DMS79 treated with DMSO at 0.1 percent for 48 hours (cell line): ENCODE measurements at regions not wholly inside any gene's neighbourhood (a gene's known extent, or its start where the extent isn't known, plus 50 kb on each side); places are given as distances from the start of the nearest gene placed in this dataset.

Experiments
- DNase-seq: peaks from one replicate; lab custom pipeline; 2025; lab: John Stamatoyannopoulos, UW

DNA sequence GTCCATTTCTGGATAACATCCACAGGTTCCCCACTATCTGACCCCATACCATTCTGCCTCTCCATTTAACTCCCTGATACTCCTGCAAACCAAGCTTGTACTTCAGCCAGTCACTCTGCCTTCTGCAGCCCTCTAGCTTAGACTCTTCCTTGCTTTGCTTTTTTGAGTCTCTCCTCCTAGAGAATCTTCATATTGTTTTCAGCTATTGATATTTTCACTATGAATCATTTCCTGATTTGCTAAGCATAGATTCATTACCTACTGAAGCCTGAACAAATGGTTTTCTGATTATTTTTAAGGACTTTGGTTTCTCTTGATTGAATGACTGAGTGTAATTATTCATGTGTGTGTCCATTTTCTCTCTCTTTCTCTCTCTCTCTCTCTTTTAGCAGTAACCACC is 2102.3 kb upstream of the CELF4 start:
- DNase-seq = no peak

DNA sequence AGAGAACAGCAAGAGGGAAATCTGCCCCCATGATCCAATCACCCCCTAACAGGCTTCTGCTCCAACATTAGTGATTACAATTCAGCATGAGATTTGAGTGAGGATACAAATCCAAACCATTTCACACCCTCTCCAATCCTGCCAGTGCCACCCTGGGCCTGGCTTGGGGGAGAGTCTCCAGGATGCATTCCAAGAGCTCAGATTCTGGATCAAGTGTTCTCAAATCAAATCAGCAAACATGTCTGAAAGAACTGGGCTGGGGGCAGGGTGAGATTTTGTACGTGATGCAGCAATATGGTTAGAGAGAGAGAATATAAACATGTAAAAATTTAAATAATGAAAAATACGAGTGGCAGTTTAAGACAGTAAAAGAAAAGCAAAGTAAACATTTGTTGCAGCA is 2100.9 kb upstream of the CELF4 start:
- DNase-seq = no peak

DNA sequence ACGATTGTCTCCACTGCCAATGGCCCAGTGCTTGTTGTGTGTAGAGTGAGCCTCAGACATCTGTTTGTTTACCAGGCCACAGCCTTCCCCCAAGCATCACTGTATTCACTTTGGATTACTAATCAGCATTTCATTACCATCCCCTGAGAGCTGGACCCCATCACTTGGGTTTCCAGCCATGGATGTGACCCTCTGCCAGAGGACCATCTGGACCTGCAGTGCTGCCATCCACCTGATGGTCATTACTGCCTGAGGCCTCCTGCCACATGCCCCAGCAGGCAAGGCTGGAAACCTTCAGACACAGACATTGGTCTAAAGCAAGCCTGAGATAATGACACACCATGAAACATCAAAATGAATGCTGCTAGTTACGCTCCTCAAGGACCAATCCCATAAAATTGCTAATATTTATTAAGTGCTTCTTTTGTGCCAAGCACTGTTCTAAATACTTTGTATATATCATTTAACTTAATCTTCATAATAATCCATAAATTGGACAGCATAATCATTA is 2096.3 kb upstream of the CELF4 start:
- no peak for DNase-seq

DNA sequence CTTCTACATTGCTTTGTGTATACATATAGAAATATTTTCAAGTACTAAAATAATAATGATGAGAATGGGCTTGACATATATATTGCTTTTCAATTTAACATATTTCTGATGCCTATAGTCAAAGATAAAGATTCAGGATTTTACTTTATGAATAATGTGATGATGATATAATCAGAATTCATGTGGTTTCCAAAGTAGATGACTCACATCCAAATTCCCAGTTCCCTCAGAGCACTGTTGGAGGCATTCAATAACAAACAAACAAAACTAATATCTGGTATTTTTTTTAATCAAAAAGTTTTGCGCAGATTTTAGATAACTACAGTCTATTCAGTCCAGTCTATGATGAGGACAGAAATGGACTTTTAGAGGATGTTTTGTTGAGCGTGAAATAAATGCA is 2094.5 kb upstream of the CELF4 start:
- DNase-seq = no peak

DNA sequence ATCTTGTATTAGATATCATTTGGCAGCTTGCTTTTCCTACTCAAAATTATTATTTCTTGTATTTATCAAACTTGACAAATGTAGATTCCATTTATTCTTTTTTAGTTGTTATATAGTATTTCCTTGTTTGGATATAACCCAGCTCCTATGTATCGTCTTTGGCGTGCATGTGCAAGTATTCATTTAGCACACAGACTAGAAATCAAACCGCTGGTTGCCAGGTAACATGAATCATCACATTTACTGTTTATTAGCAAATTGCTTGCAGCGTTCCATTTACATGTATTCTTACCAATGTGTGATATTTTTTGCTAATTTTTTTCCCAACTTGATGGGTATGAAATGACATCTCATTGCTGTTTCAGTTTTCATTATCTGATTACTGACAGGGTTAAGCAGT is 2089.7 kb upstream of the CELF4 start:
- DNase-seq = no peak

DNA sequence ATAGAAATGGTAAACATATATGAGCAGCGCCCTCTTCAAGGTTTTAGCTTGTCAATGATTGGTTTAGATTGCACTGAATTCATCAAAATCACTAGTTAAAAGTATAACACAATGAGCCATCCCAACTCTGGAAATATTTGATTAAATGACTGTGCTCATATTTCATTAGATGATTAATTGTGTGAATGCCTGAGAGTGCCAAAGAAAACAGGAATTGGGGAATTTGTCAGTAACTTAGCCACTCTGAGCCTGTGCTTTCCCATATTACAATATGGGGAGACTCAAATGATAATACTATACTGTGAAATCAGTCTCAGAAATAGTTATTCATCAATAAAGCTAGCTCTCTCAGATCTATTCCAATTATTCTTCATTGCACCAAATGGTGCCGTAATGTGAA is 2087.6 kb upstream of the CELF4 start:
- DNase-seq = no peak

DNA sequence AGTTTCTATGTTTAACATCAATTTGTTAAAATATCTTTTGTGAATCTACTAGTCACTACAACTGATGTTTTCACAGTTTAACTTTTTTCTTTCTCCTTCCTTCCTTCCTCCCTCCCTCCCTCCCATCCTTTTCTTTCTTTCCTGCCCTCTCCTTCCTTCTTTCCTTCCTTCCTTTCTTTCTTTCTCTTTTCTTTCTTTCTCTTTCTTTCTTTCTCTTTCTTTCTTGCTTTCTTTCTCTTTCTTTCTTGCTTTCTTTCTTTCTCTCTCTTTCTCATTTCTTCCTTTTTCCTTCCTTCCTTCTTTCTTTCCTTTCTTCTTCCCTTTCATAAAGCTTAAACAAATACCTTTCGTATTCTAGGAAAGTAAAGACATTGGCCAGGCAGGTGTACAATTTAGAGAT is 2083.0 kb upstream of the CELF4 start:
- DNase-seq = no peak

DNA sequence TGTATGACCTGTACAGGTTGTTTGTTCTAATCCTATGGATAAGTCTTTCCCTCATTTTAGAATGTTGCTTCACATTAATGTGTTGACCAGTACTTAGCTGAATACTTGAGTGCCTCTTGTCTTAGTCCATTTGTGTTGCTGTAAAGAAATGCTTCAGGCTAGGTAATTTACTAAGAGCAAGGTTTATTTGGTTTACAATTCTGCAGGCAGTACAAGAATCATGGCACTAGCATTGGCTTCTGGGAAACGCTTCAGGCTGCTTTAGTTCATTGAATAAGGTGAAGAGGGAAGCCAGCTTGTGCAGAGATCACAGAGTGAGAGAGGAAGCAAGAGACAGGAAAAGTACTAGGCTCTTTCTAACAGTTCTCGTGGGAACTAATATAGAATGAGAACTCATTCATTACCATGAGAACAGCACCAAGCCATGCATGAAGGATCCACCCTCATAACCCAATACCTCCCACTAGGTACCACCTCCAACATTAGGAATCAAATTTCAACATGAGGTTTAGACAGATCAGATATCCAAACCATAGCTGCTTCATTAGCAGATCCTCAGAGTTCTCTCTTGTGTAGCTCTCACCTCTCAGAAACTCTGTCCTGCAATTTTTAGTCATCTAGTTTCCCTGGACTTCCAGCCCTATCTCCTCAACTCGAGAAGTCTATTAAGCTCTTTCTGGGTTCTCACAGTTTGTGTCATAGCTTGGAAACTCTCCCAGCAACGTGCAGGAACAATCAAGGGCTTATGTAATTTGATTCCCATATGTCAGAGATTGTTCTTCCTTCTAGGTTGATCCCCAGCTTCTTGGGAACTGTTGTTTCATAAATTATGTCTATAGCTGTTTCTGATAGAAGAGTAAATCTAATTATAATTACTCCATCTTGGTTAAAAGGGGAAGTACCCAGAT is 2082.3 kb upstream of the CELF4 start:
- DNase-seq = peak; percentile 93

DNA sequence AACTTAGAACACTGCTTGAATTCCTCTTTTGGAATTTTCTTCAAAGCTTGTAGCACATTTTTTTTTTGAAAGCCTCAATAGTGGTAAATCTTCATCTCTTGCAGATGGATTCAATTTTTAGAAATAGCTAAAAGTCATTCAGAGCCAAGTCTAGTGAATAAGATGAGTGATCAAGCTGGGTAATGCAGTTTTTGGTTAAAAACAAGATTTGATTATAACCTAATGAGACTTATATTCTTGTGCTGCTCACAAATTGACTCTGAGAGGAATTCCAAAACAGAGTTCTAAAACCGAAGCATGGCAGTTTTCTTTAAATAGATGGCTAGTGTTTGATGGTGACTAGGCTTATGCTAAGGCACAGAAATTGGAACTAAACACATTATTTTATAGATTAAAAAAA is 2072.6 kb upstream of the CELF4 start:
- DNase-seq = no peak

DNA sequence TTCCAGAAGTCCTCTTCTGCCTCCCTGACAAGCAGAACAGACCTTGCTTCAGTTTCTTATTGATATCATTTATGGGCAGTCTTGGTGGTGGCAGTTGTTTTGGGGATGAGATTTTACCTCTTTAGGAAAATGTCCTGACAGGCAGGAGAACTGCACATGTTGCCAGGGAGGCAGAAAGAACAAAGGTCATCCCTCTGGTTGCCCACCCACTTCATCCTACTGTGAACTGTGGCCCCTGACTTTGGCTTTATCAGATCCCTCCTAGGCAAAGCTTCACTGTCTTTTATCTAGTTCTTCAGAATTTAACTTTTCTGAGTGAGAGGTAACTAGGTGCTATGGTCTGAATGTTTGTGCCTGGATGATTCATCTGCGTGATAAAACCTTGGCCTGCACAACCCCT is 2071.3 kb upstream of the CELF4 start:
- no peak for DNase-seq

DNA sequence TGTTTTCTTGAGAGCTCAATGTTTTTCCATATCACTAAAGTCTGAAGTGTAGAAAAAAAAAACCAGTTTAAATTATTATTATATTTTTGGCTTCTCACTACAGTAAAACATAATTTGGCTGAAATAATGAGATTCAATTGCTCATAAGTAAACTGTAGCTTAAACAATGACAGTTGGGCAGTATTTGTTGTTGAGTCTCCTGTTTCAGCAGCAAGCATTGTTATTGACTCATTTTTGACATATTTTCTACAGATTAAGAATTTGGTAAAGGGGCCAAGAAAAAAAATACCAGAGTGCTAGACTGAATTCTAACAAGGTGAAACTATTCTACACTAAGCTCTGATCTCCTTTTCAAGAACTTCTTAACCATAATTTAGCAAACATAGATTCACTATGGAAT is 2070.4 kb upstream of the CELF4 start:
- DNase-seq = no peak

DNA sequence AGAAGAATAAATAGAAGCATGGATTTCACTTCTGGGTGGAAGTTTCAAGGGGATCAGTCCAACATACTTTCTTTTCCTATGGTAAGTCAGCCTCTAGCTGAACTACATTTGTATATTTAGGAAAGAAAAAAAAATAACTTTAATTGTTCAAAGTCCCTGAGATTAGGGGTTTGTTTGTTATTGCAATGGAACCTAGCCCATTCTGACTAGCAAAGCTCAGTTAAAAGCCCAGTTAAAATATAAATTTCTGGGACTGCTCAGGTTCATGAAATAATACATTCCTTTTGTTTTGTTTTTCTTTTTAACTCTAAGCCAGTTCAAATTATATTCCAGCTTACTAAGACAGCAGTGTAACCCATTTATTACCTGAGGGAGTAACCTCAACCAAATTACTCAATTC is 2069.6 kb upstream of the CELF4 start:
- no peak for DNase-seq

DNA sequence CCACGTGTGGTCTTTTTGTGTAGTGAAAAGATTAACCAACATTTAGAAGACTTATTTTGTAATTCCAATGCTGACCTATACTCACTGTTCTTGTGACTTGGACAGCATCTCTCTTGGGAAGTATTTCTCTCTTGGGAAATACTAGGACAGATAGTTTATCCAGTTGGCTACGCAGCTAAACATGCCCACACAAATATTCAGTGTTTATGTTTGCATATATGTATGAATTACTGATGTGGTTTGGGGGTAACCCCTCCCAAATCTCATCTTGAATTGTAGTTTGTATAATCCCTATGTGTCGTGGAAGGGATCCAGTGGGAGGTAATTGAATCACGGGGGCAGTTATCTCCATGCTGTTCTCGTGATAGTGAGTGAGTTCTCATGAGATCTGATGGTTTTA is 2062.3 kb upstream of the CELF4 start:
- no peak for DNase-seq

DNA sequence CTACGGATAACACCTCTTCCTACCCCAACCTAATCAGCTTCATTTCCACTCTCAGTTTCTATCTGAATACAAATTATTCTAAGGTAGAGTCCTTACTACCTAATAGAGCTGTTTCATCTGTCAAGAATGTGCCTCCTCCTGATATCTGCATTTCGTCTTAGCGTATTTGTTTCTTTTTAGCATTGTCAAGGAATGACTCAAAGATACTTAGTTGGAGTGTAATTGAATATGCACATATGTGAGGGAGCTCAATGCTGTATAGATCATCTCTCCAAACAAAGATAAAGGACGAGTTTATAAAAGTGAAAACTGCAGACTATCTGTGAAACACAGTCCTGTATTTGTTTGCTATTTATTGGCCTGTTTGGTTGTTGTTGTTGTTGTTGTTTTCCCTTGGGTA is 2059.4 kb upstream of the CELF4 start:
- no peak for DNase-seq

DNA sequence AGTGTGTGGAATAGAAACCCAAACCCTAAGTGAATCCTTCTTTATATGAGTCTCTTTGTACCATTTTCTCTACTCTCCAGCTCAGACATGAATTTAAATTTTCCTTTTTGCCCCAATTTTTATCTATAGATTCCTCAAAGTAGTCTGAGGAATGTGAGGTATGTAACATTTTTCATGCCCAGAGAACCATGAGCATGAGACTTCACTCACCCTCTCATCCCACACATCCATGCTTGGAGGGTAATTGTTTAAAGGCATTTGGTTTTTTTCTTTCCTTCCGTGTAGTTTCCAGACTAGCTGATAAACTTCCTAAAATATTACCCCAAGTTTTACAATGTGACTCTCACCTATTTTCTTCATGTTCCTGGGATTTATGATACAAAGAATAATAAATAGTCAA is 2056.8 kb upstream of the CELF4 start:
- no peak for DNase-seq

DNA sequence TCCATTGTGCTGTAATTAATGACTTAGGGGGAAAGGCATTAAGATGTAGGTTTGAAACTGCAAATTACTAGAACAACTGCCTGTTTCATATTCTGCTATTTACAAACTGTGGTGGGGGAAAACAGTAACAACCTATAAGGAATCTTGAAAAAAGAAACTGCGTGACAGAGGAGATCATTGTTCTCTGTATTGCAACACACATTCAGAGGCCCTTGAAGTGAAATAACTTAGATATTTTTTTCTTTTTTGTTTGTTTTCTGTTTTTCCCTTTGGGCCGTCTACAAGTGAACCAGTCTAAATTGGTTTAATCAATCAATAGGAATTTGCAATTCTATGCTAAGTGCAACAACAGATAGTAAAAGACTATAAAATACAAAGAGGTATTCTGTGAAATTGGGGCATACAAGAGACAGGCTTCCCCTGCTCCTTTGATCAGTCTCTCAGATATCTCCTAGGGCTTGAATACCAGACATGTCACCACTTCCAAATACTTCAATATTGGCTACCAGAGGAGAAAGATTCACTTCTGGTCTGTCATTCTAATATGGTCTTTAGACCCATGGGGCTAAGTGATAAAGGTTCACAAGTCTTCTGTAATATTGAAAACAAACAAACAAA is 2055.1 kb upstream of the CELF4 start:
- no peak for DNase-seq

DNA sequence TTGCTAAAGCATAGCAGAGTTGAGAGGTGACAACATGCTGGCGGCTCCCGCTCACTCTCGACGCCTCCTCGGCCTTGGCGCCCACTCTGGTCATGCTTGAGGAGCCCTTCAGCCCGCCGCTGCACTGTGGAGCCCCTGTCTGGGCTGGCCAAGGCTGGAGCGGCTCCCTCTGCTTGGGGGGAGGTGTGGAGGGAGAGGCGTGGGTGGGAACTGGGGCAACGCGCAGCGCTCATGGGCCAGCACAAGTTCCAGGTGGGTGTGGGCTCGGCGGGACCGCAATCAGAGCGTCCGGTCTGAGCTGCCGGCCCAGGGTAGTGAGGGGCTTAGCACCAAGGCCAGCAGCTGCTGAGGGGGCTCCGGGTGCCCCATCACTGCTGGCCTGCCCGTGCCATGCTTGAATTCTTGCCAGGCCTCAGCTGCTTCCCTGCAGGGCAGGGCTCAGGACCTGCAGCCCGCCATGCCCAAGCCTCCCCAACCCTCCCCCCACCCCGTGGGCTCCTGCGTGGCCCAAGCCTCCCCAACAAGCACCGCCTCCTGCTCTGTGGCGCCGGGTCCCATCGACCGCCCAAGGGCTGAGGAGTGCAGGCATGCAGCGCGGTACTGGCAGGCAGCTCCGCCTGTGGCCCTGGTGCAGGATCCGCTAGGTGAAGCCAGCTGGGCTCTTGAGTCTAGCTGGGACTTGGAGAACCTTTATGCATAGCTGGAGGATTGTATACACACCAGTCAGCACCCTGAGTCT is 2052.8 kb upstream of the CELF4 start:
- no peak for DNase-seq

DNA sequence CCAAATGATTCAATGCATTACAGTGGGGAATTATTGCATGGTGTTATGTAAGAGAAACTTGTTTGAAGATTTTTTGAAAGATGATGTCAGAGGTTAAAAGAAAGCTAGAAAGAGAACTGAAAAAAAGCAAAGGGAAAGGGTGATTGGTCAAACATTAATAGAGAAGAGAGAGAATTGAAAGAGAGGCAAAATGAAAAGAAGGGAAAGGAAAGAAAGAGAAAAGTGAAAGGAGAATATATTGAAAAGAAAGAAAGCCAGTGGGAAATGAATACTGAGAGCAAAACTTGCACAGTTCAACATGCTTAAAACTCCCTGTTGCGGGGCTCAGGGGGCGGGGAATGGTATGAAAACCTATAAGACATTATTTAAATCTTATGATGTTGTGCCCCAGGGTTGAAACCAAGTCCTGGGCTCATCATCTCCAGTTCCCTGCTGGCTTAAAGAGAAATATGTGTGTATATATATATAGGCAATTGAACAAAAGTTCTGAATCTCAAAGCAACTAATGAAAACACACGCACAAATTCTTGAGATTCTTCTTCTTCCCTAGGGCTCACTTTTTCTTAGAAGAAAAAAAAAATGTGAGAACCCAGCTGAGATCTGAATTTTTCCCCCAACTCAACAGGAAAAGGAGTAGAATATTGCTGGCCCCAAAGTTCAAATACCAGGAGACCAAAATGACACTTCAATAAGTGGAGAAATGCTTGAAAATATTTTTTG is 2045.9 kb upstream of the CELF4 start:
- no peak for DNase-seq

DNA sequence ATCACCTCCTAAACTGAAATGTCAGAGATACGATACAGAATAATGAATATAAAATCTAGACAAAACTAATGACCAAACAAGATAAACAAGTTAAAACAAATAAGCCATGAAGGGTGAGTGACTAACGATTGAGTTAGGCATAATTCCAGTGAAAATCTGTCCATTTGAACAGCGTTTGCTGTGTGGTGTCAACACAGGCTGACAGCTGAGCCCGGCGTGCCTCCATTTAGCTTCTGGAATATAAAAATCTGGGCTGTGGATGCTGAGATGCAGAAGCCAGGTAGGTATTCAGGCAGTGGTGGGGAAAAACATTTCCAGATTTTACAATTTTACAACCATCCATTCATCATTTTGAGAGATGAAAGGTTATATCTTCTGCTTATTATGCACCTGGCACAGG is 2041.4 kb upstream of the CELF4 start:
- no peak for DNase-seq

DNA sequence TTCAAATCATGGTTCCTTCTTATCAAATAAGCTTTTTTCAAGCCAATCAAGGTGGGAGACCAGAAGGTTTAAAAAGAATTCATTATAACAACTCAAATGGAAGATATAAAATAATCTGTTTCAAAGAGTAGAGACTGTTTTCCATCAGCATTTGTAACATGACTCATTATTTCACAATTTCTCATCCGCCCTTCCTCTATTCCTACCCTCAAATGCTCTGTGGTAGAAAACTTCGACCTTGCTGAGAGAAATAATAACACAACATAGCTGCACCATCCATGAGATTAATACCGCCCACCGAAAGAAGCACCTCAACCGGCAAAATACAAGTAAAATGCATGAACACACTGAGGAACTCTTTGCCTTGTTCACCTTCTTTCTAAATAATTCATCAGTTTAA is 2039.2 kb upstream of the CELF4 start:
- DNase-seq = no peak

DNA sequence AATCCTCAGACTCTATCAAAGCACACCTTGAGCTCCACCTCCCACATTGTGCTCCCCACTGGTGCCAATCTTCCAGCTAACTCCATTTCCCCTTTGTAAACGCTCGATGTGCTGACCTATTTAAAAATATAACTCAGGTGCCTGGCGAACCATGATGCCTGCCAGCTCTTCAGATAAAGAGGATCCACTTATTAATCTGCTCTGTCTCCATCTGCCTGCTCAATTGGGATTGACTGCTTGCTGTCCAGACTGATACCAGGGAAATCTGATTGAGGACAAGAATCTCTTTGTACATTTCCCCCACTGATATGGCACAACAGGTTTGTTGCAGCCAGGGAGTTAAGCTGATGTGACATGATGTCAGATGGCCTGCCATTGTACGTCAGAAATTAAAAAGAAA is 2036.5 kb upstream of the CELF4 start:
- no peak for DNase-seq

DNA sequence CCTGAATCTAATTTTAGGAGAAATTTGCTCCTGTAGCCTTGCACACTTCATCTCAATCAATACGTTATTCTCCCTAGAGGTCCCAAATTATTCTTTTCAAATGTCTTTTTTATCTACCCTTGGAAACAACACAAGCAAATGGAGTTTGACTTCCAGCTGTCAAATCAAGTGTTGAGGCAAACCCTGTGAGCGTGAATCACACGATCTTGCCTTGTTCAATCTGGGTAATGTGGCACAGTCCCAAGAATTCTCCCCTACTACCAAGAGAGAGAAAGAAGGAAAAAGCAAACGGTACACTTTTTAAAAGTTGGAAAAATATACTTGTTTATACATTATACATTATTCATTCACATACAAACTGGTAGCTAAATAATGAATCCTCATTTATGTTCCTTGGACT is 2035.3 kb upstream of the CELF4 start:
- no peak for DNase-seq
